DND-41 (cell line): ENCODE measurements at regions not wholly inside any gene's neighbourhood (a gene's known extent, or its start where the extent isn't known, plus 50 kb on each side); places are given as distances from the start of the nearest gene placed in this dataset.

Experiments used
- EZH2 ChIP-seq: IDR thresholded peaks from 3 replicates; pipeline ENCODE4 v1.6.1; 2012; ENCODE audit warnings: borderline replicate concordance, low read depth, mild to moderate bottlenecking, moderate library complexity, low read length, inconsistent platforms; ENCODE audit not compliant: severe bottlenecking
- TF ChIP-seq, protein P1 (sequence below): IDR thresholded peaks from 2 replicates; pipeline ENCODE4 v1.5.1; 2012; ENCODE audit warnings: borderline replicate concordance, low read length, moderate library complexity, mild to moderate bottlenecking; ENCODE audit not compliant: poor library complexity, severe bottlenecking; ENCODE audit errors: extremely low read depth

DNA sequence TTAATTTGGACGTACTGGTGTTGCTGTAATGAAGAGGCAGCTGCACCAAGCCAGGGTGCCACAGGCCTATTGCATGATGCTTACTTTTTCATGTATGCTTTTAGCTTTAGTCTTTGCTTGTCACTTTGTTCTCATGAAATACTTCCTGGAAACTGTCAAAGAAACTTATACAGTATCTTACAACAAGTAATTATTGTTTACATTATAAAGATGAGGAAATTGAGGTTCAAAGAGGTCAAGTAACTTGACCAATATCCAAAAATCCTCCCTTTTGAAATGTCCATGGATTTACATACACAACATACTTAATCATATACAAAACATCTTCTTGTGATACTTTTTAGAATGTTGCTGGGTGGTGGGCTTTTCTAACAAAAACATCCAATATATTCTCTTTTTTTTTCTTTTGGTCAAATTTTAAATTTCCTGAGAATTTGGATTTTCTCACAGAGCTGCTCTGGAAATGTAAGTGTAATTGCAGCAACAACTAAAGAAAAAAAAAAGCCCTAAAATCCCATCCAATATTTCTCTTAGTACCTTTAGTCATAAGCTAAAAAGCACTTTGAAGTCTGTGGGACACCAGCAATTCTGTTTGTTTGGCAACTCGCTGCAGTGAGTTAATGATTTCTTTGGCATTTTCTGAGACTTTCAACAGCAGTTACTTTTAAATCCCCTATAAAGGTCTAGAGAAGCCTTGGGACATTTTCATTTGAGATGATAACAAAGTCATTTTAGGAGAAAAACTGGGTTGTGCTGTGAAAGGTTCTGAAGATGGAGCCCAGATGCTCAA lies 500.6 kb upstream of the IGFBP3 start:
- no peak for TF ChIP-seq EZH2
- TF ChIP-seq, protein P1, sequence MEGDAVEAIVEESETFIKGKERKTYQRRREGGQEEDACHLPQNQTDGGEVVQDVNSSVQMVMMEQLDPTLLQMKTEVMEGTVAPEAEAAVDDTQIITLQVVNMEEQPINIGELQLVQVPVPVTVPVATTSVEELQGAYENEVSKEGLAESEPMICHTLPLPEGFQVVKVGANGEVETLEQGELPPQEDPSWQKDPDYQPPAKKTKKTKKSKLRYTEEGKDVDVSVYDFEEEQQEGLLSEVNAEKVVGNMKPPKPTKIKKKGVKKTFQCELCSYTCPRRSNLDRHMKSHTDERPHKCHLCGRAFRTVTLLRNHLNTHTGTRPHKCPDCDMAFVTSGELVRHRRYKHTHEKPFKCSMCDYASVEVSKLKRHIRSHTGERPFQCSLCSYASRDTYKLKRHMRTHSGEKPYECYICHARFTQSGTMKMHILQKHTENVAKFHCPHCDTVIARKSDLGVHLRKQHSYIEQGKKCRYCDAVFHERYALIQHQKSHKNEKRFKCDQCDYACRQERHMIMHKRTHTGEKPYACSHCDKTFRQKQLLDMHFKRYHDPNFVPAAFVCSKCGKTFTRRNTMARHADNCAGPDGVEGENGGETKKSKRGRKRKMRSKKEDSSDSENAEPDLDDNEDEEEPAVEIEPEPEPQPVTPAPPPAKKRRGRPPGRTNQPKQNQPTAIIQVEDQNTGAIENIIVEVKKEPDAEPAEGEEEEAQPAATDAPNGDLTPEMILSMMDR: no peak
